GM12878 (cell line): ENCODE measurements at regions not wholly inside any gene's neighbourhood (a gene's known extent, or its start where the extent isn't known, plus 50 kb on each side); places are given as distances from the start of the nearest gene placed in this dataset.

Experiments used
- BCL3 ChIP-seq: IDR thresholded peaks from 2 replicates; pipeline ENCODE4 v1.6.1; 2011; ENCODE audit warnings: borderline replicate concordance, low read depth, mild to moderate bottlenecking, moderate library complexity, low read length; ENCODE audit not compliant: insufficient read depth, poor library complexity, severe bottlenecking
- BHLHE40 ChIP-seq, 2 experiments: fragments of 450-650 bp in 1 of 2; IDR thresholded peaks; 2 replicates each; pipeline ENCODE4 v1.6.1; 2011 to 2017; ENCODE audit warnings: low read depth in 2 of 2, borderline replicate concordance in 1 of 2, improper control_type of control experiment in 1 of 2, low read length in 1 of 2, mild to moderate bottlenecking in 1 of 2
- DPF2 ChIP-seq: fragments of 450-650 bp; IDR thresholded peaks from 2 replicates; pipeline ENCODE4 v1.6.1; 2017; ENCODE audit warnings: mild to moderate bottlenecking
- E4F1 ChIP-seq: fragments of 450-650 bp; IDR thresholded peaks from 2 replicates; pipeline ENCODE4 v1.6.1; 2018; ENCODE audit warnings: borderline replicate concordance, mild to moderate bottlenecking; ENCODE audit not compliant: partially characterized antibody
- EGR1 ChIP-seq, 2 experiments: IDR thresholded peaks; 1 replicate in 1 of 2; 2 replicates in 1 of 2; pipeline ENCODE4 v1.6.1; 2011 to 2012; ENCODE audit warnings: low read depth in 2 of 2, low read length in 2 of 2, borderline replicate concordance in 1 of 2, mild to moderate bottlenecking in 1 of 2, moderate library complexity in 1 of 2
- HCFC1 ChIP-seq: fragments of 150-350 bp; IDR thresholded peaks from 2 replicates; pipeline ENCODE4 v1.6.1; 2014; ENCODE audit warnings: low read length
- HDAC6 ChIP-seq: fragments of 200-600 bp; sonication (generic); IDR thresholded peaks from one replicate; pipeline ENCODE4 v1.8.0; 2017; ENCODE audit warnings: antibody characterized with exemption; ENCODE audit not compliant: unreplicated experiment
- IKZF2 ChIP-seq, 2 experiments: fragments of 450-650 bp; IDR thresholded peaks; 2 replicates each; pipeline ENCODE4 v1.6.1; 2017; ENCODE audit warnings: mild to moderate bottlenecking in 2 of 2, moderate library complexity in 2 of 2
- KLF5 ChIP-seq: fragments of 450-650 bp; IDR thresholded peaks from 2 replicates; pipeline ENCODE4 v1.6.1; 2014; ENCODE audit warnings: mild to moderate bottlenecking; ENCODE audit not compliant: partially characterized antibody
- MTA3 ChIP-seq: IDR thresholded peaks from 2 replicates; pipeline ENCODE4 v1.6.1; 2012; ENCODE audit warnings: low read length, inconsistent platforms, borderline replicate concordance
- NBN ChIP-seq: fragments of 450-650 bp; IDR thresholded peaks from 2 replicates; pipeline ENCODE4 v1.6.1; 2016
- NR2C1 ChIP-seq: fragments of 450-650 bp; IDR thresholded peaks from 2 replicates; pipeline ENCODE4 v1.6.1; 2017; ENCODE audit warnings: antibody characterized with exemption, mild to moderate bottlenecking, moderate library complexity
- NR2F1 ChIP-seq: fragments of 450-650 bp; conservative IDR thresholded peaks from 2 replicates; pipeline ENCODE4 v1.6.1; 2017; ENCODE audit warnings: mild to moderate bottlenecking
- PBX3 ChIP-seq: IDR thresholded peaks from 2 replicates; pipeline ENCODE4 v1.6.1; 2011; ENCODE audit warnings: mild to moderate bottlenecking, low read depth, low read length, moderate library complexity; ENCODE audit not compliant: insufficient replicate concordance
- POLR2AphosphoS2 ChIP-seq: IDR thresholded peaks from 2 replicates; pipeline ENCODE4 v1.6.1; 2011; ENCODE audit warnings: low read depth, mild to moderate bottlenecking, low read length, improper control_type of control experiment, moderate library complexity
- SMC3 ChIP-seq: IDR thresholded peaks from 2 replicates; pipeline ENCODE4 v1.6.1; 2011; ENCODE audit warnings: low read length, improper control_type of control experiment, borderline replicate concordance
- TCF3 ChIP-seq: IDR thresholded peaks from 2 replicates; pipeline ENCODE4 v1.6.1; 2012; ENCODE audit warnings: low read depth, mild to moderate bottlenecking, low read length, borderline replicate concordance; ENCODE audit not compliant: insufficient read depth
- USF1 ChIP-seq: IDR thresholded peaks from 2 replicates; pipeline ENCODE4 v1.6.1; 2011; ENCODE audit warnings: borderline replicate concordance, low read depth, mild to moderate bottlenecking, moderate library complexity, mixed read lengths, low read length; ENCODE audit not compliant: insufficient read depth; ENCODE audit errors: extremely low read length
- YBX1 ChIP-seq: fragments of 450-650 bp; IDR thresholded peaks from 2 replicates; pipeline ENCODE4 v1.6.1; 2016; ENCODE audit warnings: antibody characterized with exemption
- ZBED1 ChIP-seq: IDR thresholded peaks from 2 replicates; pipeline ENCODE4 v1.6.1; 2016; ENCODE audit warnings: borderline replicate concordance
- ZNF207 ChIP-seq: fragments of 450-650 bp; IDR thresholded peaks from 2 replicates; pipeline ENCODE4 v1.6.1; 2014; ENCODE audit warnings: antibody characterized with exemption, mild to moderate bottlenecking, borderline replicate concordance
- ZNF24 ChIP-seq: fragments of 450-650 bp; IDR thresholded peaks from 2 replicates; pipeline ENCODE4 v1.6.1; 2017; ENCODE audit warnings: antibody characterized with exemption, mild to moderate bottlenecking
- TF ChIP-seq, protein P1 (sequence below): fragments of 450-650 bp; IDR thresholded peaks from 2 replicates; pipeline ENCODE4 v1.6.1; 2017; ENCODE audit warnings: mild to moderate bottlenecking, low read depth, inconsistent platforms; ENCODE audit not compliant: poor library complexity, severe bottlenecking

GRCh38 chr1:233561708-233562426 is 52.0 kb upstream of the KCNK1 start (continued):
- TF ChIP-seq BCL3 (no peak), YBX1 (no peak), MTA3 (no peak), SMC3 (no peak), POLR2AphosphoS2 (no peak), NR2F1 (no peak), PBX3 (no peak), IKZF2 (IDR thresholded peaks at IDR 0.05) (no peak), EGR1 (IDR thresholded peaks at IDR 0.05; ENCODE audit: borderline replicate concordance in 1 of 2, low read depth in 2 of 2, low read length in 2 of 2) (no peak), NR2C1 (no peak), ZNF207 (no peak), HDAC6 (no peak), TCF3 (no peak), NBN (0 out of 2 replicates have a peak, but pooled peaks have one; percentile 31), E4F1 (no peak), USF1 (no peak), HCFC1 (no peak), KLF5 (peak; percentile 58), BHLHE40 (IDR thresholded peaks at IDR 0.05; ENCODE audit: borderline replicate concordance in 1 of 2, low read depth in 2 of 2, low read length in 1 of 2) (no peak), DPF2 (no peak), ZNF24 (0 out of 2 replicates have a peak, but pooled peaks have one; percentile 12), ZBED1 (no peak)
- TF ChIP-seq, protein P1, sequence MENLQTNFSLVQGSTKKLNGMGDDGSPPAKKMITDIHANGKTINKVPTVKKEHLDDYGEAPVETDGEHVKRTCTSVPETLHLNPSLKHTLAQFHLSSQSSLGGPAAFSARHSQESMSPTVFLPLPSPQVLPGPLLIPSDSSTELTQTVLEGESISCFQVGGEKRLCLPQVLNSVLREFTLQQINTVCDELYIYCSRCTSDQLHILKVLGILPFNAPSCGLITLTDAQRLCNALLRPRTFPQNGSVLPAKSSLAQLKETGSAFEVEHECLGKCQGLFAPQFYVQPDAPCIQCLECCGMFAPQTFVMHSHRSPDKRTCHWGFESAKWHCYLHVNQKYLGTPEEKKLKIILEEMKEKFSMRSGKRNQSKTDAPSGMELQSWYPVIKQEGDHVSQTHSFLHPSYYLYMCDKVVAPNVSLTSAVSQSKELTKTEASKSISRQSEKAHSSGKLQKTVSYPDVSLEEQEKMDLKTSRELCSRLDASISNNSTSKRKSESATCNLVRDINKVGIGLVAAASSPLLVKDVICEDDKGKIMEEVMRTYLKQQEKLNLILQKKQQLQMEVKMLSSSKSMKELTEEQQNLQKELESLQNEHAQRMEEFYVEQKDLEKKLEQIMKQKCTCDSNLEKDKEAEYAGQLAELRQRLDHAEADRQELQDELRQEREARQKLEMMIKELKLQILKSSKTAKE, result peak; percentile 49
